ENCODE measurements at regions not wholly inside any gene's neighbourhood (a gene's known extent, or its start where the extent isn't known, plus 50 kb on each side); places are given as distances from the start of the nearest gene placed in this dataset.

DNA sequence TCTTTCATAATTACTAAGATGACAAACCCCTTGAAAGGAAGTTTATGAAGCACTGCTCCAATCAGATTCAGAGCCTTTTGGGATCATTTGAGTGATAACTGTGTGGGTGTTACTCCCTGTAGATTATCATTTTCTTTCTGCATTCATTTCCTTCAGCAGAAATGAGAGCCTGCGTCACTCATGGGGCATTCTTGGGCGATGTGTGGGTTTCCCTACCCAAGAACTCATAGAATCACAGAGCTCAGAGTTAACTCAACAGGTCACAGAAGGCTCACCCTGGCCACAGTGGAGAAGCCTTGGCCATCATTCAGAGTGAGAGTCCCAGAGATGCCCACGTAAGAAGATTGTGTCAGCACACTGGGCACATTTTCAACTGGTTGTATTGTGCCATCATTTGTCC lies 401.9 kb downstream of the TLE4 start:
- no peak for DNase-seq

DNA sequence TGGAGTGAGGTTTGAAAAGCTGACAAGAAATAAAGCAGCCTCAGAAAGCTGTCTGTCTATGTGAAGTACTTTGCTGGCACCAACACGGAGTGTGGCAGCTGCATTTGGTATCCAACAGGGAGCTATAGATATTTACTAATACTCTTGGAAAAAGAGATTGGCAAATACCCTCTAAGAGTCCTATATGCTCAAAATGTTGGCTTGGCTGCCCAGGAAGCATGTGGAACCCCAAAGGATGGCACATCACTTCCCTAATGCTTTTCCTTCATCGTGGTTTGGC lies 398.3 kb downstream of the TLE4 start:
- no peak for DNase-seq

DNA sequence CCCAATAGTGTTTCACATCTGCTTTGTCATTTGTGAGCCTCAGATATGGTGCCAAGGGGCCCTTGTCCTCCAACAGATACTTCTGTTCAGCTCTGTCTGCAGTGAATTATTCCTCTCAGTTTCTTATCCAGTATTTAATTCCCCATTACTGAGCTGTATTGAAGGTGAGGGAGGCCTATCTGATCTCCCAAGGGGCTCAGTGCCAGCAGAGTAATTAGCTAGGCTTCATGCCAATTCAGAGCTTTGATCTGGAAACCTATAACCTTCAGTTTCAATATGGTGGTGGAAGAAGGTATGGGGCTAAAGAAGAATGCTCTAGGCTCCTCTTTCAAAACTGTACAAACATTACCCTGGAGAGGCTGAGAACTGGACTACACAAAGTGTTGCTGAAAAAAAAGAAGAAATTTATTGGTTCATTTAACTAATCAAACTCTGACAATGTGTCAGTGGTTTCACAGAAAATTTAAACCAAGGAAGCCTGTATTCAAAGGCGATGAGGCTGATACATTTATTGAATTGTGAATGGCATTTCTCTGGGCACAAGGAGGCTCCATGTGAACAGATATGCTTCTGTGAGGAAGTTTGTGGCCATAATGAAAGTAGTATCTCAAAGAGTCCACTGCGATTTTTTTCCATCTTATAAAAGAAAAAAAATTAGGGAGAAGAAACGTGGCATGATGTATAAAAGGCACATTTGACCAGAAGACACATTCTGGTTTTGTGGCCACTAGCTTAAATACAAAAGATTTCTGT lies 397.8 kb downstream of the TLE4 start:
- DNase-seq = no peak

GRCh38 chr9:79968533-79968932 lies 396.8 kb downstream of the TLE4 start:
- no peak for DNase-seq

- DNase-seq = no peak
Observed at GRCh38 chr9:79962836-79963235, 391.1 kb downstream of the TLE4 start.

GRCh38 chr9:79962150-79962549 lies 390.4 kb downstream of the TLE4 start:
- DNase-seq = no peak

GRCh38 chr9:79955300-79955699 lies 383.5 kb downstream of the TLE4 start:
- no peak for DNase-seq

GRCh38 chr9:79953908-79954307 lies 382.1 kb downstream of the TLE4 start:
- no peak for DNase-seq

DNA sequence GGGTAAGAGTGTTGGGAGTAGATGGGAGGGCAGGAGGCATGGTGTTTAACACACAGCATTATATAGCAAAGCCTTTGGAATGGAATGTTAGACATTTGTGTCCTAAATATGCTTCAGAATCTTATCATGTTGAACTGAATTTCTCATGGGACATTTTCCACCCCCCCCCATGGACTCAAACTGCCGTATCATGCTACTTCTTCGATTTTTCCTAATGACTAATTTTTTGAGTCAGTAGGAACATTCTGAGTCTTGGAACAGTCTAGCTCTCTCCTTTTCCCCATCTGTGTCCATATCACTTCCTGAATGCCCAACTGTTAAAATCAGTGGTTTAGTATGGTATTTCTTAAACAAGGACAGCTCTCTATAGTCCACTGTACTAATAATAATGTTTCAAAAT lies 380.6 kb downstream of the TLE4 start:
- DNase-seq = no peak

DNA sequence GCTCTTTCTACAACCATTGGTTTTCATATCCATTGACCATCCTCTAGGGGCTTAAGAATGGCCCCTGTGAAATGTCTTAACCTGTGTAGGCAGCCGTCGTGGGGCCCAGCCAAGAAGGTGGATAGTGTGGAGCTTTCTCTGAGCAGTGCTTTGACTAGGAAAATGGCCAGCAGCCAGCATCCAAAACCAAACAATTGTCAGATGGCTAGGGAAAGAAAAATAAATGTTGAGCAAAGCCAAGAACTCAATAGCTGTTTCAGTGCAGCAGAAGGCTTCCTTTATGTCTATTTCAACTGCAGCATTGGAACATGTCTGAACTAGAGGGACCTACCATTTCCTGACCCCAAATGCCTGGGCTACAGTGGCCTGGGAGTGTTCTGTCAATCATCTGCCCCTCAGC lies 374.9 kb downstream of the TLE4 start:
- DNase-seq = no peak

- no peak for DNase-seq
Observed at GRCh38 chr9:79945495-79945894, 373.7 kb downstream of the TLE4 start.

GRCh38 chr9:79945016-79945415 lies 373.3 kb downstream of the TLE4 start:
- no peak for DNase-seq

DNA sequence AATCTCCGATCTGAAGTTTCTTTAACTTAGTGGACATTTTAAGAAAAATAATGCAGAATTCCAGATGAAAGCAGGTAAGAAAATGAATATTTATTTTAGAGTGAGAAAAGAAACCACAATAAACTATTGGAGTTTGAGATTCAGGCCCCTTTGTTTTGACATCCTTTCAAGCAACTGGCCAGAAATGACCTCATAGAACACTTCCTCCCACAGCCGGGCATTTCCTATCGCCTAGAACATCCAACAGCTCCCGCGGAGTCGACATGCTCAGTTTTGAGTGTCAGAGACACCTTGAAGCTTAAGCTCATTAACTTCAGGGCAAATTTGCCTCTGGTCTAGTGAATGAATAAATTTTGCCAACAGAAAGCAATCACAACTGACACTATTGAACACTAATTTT lies 369.2 kb downstream of the TLE4 start:
- no peak for DNase-seq

- no peak for DNase-seq
Observed at GRCh38 chr9:79939819-79940218, 368.1 kb downstream of the TLE4 start.

- no peak for DNase-seq
Observed at GRCh38 chr9:79936336-79936735, 364.6 kb downstream of the TLE4 start.

DNA sequence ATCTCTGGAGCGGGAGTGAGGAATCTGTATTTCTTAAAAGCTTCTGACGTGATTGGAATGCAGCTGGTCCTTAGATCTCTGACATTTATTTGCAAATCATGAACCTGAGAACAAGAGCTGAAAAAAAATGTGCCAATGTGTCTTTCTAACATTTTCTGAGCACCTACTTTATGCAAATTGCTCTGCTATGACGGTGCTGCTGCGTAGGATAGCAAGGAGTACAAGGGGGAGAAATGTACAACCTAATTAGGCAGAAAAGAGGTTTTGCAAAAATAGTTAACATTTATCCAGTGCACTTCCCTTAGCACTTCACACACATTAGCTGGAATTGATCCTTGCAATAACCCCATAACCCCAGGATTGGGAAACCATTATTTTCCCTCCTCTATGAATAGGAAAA lies 357.5 kb downstream of the TLE4 start:
- no peak for DNase-seq

- no peak for DNase-seq
Observed at GRCh38 chr9:79928661-79929223, 357.0 kb downstream of the TLE4 start.

- no peak for DNase-seq
Observed at GRCh38 chr9:79925326-79925725, 353.6 kb downstream of the TLE4 start.

DNA sequence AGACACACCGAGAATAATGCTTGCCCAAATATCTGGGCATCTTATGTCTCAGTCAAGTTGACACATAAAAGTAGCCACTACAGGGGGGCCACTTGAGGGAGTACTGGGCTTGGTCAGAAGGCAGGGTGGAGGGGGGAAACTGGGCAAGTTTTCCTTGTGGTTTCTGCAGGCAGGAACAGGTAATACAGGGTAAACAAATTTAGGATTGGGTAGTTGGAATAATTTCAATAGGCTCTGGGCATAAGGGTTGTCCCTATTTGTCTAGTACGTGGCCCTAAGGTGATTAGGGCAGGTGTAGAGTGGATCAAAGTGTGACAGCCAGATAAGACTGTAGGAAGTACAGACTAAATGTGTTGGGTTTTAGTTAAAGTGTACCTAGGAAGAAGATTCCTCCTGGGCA lies 353.1 kb downstream of the TLE4 start:
- DNase-seq = no peak

DNA sequence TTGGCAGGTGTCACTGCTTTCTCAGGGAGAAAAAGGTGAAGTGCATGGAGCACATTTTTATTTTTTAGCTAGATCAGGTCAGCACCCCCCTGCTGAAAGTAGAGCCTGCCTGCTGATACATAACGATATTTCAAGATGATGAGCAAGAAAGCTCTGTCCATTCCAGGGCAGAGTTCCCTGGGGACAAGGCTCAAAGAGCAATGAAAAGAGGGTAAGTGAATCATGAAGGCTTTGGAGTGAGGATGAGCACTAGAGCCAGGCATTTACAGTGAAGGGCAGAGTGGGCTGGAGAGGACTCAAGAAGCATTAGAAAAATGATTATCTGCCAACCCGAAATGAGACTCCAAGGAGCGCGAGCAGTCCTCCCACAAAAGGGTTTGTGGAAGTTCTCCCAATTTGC lies 345.7 kb downstream of the TLE4 start:
- DNase-seq = peak; percentile 52

DNA sequence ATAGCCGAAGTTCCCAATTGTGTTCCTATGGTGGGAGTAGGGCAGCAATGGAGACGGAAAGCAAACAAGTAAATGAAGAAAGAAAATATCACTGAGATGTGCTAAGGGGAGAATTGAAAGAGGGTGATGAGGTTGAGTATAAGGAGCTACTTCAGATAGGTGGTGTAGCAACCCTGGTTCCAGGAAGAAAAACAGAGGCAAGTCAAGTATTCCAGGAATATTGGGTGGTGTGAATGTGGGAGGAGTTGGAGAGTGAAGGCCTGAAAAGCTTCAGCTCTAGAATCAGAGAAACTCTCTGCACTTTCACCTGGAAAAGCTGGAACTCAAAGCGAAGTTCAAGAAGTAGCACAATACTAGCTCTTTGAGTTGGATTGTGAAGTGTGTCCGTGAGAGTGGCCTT lies 342.1 kb downstream of the TLE4 start:
- DNase-seq = no peak

GRCh38 chr9:79912318-79913070 lies 340.7 kb downstream of the TLE4 start:
- peak; percentile 57 for DNase-seq

GRCh38 chr9:79911724-79912123 lies 340.0 kb downstream of the TLE4 start:
- no peak for DNase-seq

GRCh38 chr9:79902825-79903600 lies 331.2 kb downstream of the TLE4 start:
- DNase-seq = peak; percentile 58
